Liver (tissue), 8 donors: ENCODE measurements at regions not wholly inside any gene's neighbourhood (a gene's known extent, or its start where the extent isn't known, plus 50 kb on each side); places are given as distances from the start of the nearest gene placed in this dataset.

Source experiments
- DNase-seq: peaks from one replicate; pipeline ENCODE4 v3.0.0-alpha.2; 2017; ENCODE audit warnings: low spot score
- H3K27ac ChIP-seq, 2 donors: one replicate each; pipeline ENCODE4 v1.7.0; 2013; ENCODE audit warnings: inconsistent platforms in 2 of 2, low read length in 2 of 2, control low read depth in 1 of 2, low read depth in 1 of 2, mild to moderate bottlenecking in 1 of 2
- H3K27me3 ChIP-seq, 4 donors: one replicate each; pipeline versions ENCODE4 v1.6.1 to v1.7.0; 2013; ENCODE audit warnings: low read length in 3 of 4, inconsistent platforms in 1 of 4, mild to moderate bottlenecking in 1 of 4, moderate library complexity in 1 of 4; ENCODE audit not compliant: control insufficient read depth in 4 of 4, insufficient read depth in 4 of 4
- H3K36me3 ChIP-seq, 4 donors: one replicate each; pipeline versions ENCODE4 v1.6.1 to v1.7.0; 2013; ENCODE audit warnings: low read length in 3 of 4, mild to moderate bottlenecking in 3 of 4, low read depth in 1 of 4, moderate library complexity in 1 of 4; ENCODE audit not compliant: control insufficient read depth in 4 of 4, insufficient read depth in 3 of 4
- H3K4me1 ChIP-seq, 4 donors: one replicate each; pipeline versions ENCODE4 v1.6.1 to v1.7.0; 2013; ENCODE audit warnings: low read length in 3 of 4, mild to moderate bottlenecking in 3 of 4, moderate library complexity in 1 of 4; ENCODE audit not compliant: control insufficient read depth in 4 of 4, insufficient read depth in 4 of 4
- H3K4me3 ChIP-seq, 3 donors: one replicate each; pipeline versions ENCODE4 v1.6.1 to v1.7.0; 2013; ENCODE audit warnings: low read length in 3 of 3, control low read depth in 1 of 3, low read depth in 1 of 3, mild to moderate bottlenecking in 1 of 3
- H3K9ac ChIP-seq, 2 donors: one replicate each; pipeline ENCODE4 v1.7.0; 2013; ENCODE audit warnings: low read length in 2 of 2, mild to moderate bottlenecking in 2 of 2, moderate library complexity in 2 of 2, control low read depth in 1 of 2, low read depth in 1 of 2
- H3K9me3 ChIP-seq, 4 donors: one replicate each; pipeline versions ENCODE4 v1.6.1 to v1.7.0; 2013; ENCODE audit warnings: low read length in 3 of 4; ENCODE audit not compliant: control insufficient read depth in 4 of 4
- ATF3 ChIP-seq: IDR thresholded peaks from 2 replicates; pipeline ENCODE4 v1.6.1; 2016; ENCODE audit warnings: antibody characterized with exemption
- CTCF ChIP-seq: fragments of 150-350 bp; IDR thresholded peaks from 2 replicates; pipeline ENCODE4 v1.5.1; 2017; ENCODE audit warnings: improper control_type of control experiment, low read depth, low read length; ENCODE audit not compliant: missing input control
- EGR1 ChIP-seq, 2 donors: IDR thresholded peaks; 2 replicates each; pipeline ENCODE4 v1.6.1; 2016 to 2018; ENCODE audit warnings: antibody characterized with exemption in 2 of 2, low read depth in 2 of 2
- FOXA1 ChIP-seq: IDR thresholded peaks from 2 replicates; pipeline ENCODE4 v1.6.1; 2016; ENCODE audit warnings: antibody characterized with exemption
- FOXA2 ChIP-seq: IDR thresholded peaks from 2 replicates; pipeline ENCODE4 v1.6.1; 2016; ENCODE audit warnings: antibody characterized with exemption
- GABPA ChIP-seq, 2 donors: IDR thresholded peaks in 1 of 2; conservative IDR thresholded peaks in 1 of 2; 2 replicates each; pipeline ENCODE4 v1.6.1; 2016; ENCODE audit warnings: antibody characterized with exemption in 2 of 2, mild to moderate bottlenecking in 1 of 2, moderate library complexity in 1 of 2
- HNF4A ChIP-seq, 2 donors: conservative IDR thresholded peaks; 2 replicates each; pipeline ENCODE4 v1.6.1; 2016; ENCODE audit warnings: antibody characterized with exemption in 2 of 2, mild to moderate bottlenecking in 2 of 2
- HNF4G ChIP-seq: IDR thresholded peaks from 2 replicates; pipeline ENCODE4 v1.6.1; 2016; ENCODE audit warnings: antibody characterized with exemption
- JUND ChIP-seq, 2 donors: IDR thresholded peaks; 2 replicates each; pipeline ENCODE4 v1.6.1; 2016; ENCODE audit warnings: antibody characterized with exemption in 2 of 2
- MAX ChIP-seq: IDR thresholded peaks from 2 replicates; pipeline ENCODE4 v1.6.1; 2016; ENCODE audit warnings: antibody characterized with exemption
- NR2F2 ChIP-seq: IDR thresholded peaks from 2 replicates; pipeline ENCODE4 v1.6.1; 2016; ENCODE audit warnings: antibody characterized with exemption
- RAD21 ChIP-seq, 2 donors: IDR thresholded peaks; 2 replicates each; pipeline ENCODE4 v1.6.1; 2016; ENCODE audit warnings: antibody characterized with exemption in 2 of 2, mild to moderate bottlenecking in 2 of 2
- REST ChIP-seq: IDR thresholded peaks from 2 replicates; pipeline ENCODE4 v1.6.1; 2016; ENCODE audit warnings: antibody characterized with exemption, mild to moderate bottlenecking
- RXRA ChIP-seq, 2 donors: IDR thresholded peaks; 2 replicates each; pipeline ENCODE4 v1.6.1; 2017 to 2018; ENCODE audit warnings: antibody characterized with exemption in 2 of 2, mild to moderate bottlenecking in 1 of 2
- SP1 ChIP-seq: IDR thresholded peaks from 2 replicates; pipeline ENCODE4 v1.6.1; 2018; ENCODE audit warnings: antibody characterized with exemption, mild to moderate bottlenecking
- TAF1 ChIP-seq: conservative IDR thresholded peaks from 2 replicates; pipeline ENCODE4 v1.6.1; 2016; ENCODE audit warnings: antibody characterized with exemption, mild to moderate bottlenecking
- YY1 ChIP-seq: IDR thresholded peaks from 2 replicates; pipeline ENCODE4 v1.6.1; 2016; ENCODE audit warnings: antibody characterized with exemption, mild to moderate bottlenecking
- ZBTB33 ChIP-seq: IDR thresholded peaks from 2 replicates; pipeline ENCODE4 v1.6.1; 2016; ENCODE audit warnings: antibody characterized with exemption
- WGBS: extraction: QIAGEN DNeasy Blood & Tissue Kit; methylation state at CpG from one replicate; pipeline ENCODE4 v1.1.7; 2013; 5-methylcytosine and 5-hydroxymethylcytosine counted together
- donor health status: healthy.
- donor health status: healthy.
- donor health status: healthy.
- donor health status: healthy.
- donor health status: healthy.

- Histone ChIP-seq H3K9me3 (no peaks in the 10 kb centered on the region), H3K4me3 (no peak overlapping the region), H3K27me3 (no peaks in the 10 kb centered on the region), H3K9ac (no peak overlapping the region), H3K36me3 (no peaks in the 10 kb centered on the region), H3K27ac (no peak overlapping the region), H3K4me1 (peaks cover 0 to 9% (median 3%) of the 10 kb centered on the region in 4 donors)
- 84% methylated on average over 3 of the region's 3 CpGs for WGBS
- TF ChIP-seq ATF3 = no peak
- TF ChIP-seq MAX = no peak
- TF ChIP-seq RXRA (IDR thresholded peaks at IDR 0.05) = no peak
- no peak for TF ChIP-seq HNF4G
- no peak for DNase-seq
Observed at GRCh38 chr1:99149952-99150351, 114.3 kb upstream of the PLPPR4 start.

GRCh38 chr1:99152132-99152531, 112.2 kb upstream of the PLPPR4 start:
- H3K4me3 ChIP-seq = no peak overlapping the region
- no peaks in the 10 kb centered on the region for H3K9me3 ChIP-seq
- no peak overlapping the region for H3K27ac ChIP-seq
- no peaks in the 10 kb centered on the region for H3K36me3 ChIP-seq
- H3K27me3 ChIP-seq = no peaks in the 10 kb centered on the region
- peaks cover 0 to 9% (median 3%) of the 10 kb centered on the region in 4 donors for H3K4me1 ChIP-seq
- H3K9ac ChIP-seq = no peak overlapping the region
- DNase-seq = no peak
- 16% methylated on average over 1 of the region's 1 CpG for WGBS
- TF ChIP-seq HNF4G = peak; percentile 41
- no peak for TF ChIP-seq NR2F2
- TF ChIP-seq TAF1 = no peak
- no peak for TF ChIP-seq GABPA (IDR thresholded peaks at IDR 0.05 in 1 of 2, conservative IDR thresholded peaks at IDR 0.05 in 1 of 2)
- no peak for TF ChIP-seq MAX
- no peak for TF ChIP-seq REST
- TF ChIP-seq SP1 = peak; percentile 27
- no peak for TF ChIP-seq EGR1 (IDR thresholded peaks at IDR 0.05; ENCODE audit: low read depth in 2 of 2)
- TF ChIP-seq CTCF = no peak
- TF ChIP-seq YY1 = no peak
- no peak for TF ChIP-seq FOXA2
- TF ChIP-seq RXRA (IDR thresholded peaks at IDR 0.05) = peak; percentile 52 to 57
- no peak for TF ChIP-seq FOXA1
- no peak for TF ChIP-seq JUND (IDR thresholded peaks at IDR 0.05)
- peak in 1 of 2 donors; percentile 17 for TF ChIP-seq RAD21 (IDR thresholded peaks at IDR 0.05)
- TF ChIP-seq ATF3 = no peak
- no peak for TF ChIP-seq ZBTB33
- TF ChIP-seq HNF4A (conservative IDR thresholded peaks at IDR 0.05) = peak; percentile 69 to 81
